Sigmoid colon (tissue), 4 donors: ENCODE measurements at regions not wholly inside any gene's neighbourhood (a gene's known extent, or its start where the extent isn't known, plus 50 kb on each side); places are given as distances from the start of the nearest gene placed in this dataset.

Source experiments
- CTCF ChIP-seq, 4 experiments: fragments of 450-650 bp in 3 of 4; fragments of 200-600 bp in 1 of 4; IDR thresholded peaks; one replicate each; pipeline ENCODE4 v1.5.1; 2016 to 2019; ENCODE audit warnings: antibody characterized with exemption in 4 of 4, mild to moderate bottlenecking in 3 of 4, moderate library complexity in 2 of 4
- EP300 ChIP-seq, 4 donors: sonication (generic); formaldehyde crosslinking; IDR thresholded peaks; one replicate each; pipeline ENCODE4 v1.6.1; 2017; ENCODE audit warnings: antibody characterized with exemption in 4 of 4

GRCh38 chr19:30178721-30179402 is 193.3 kb upstream of the ZNF536 start:
- TF ChIP-seq CTCF (IDR thresholded peaks at IDR 0.05) (no peak), EP300 (IDR thresholded peaks at IDR 0.05) (no peak)
